ENCODE measurements at regions not wholly inside any gene's neighbourhood (a gene's known extent, or its start where the extent isn't known, plus 50 kb on each side); places are given as distances from the start of the nearest gene placed in this dataset.
"Not testable (repeated sequence)": the region's sequence is repeated elsewhere in the genome, so short reads cannot be mapped to it uniquely, and the experiment has no call there.

DNA sequence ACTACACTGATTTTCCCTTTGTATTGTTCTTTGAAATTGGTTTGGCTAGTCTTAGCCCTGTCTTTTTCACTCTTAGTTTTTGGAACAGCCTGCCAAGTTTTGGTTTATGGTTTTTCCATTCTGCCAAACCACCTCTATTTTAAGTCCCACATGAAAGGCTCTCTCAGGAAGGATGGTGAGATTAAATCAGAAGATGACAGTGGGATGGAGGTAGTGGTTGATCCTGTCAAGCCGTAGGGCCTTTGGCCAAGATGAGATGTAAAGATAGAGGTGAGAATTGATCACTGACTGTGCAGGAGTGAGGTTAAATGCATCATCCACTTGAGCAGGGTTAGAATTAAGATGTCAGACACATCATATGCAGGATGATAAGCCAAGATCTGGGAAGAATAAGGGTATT is 948.5 kb downstream of the SLC4A3 start:
- DNase-seq, result no peak

DNA sequence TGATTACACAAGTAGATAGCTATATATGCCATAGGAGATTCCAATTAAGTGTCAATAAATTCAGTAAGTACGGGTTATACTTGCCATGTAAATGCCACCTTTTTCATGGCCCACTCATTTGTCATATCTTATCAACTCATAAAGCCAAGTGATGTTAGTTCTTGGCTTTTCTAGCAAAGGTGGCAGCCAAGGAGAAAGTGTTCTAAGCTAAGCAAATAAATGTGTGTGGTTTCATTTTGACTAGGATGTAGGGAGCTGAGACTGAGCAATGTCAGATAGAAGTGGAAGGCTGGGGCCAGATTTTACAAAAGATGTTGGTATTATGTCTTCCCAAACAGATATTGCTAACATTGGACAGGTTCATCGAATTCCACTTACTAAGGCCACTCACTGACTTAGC is 952.0 kb downstream of the SLC4A3 start:
- DNase-seq, result no peak

GRCh38 chr2:220580113-220580512 is 952.7 kb downstream of the SLC4A3 start:
- no peak for DNase-seq

DNA sequence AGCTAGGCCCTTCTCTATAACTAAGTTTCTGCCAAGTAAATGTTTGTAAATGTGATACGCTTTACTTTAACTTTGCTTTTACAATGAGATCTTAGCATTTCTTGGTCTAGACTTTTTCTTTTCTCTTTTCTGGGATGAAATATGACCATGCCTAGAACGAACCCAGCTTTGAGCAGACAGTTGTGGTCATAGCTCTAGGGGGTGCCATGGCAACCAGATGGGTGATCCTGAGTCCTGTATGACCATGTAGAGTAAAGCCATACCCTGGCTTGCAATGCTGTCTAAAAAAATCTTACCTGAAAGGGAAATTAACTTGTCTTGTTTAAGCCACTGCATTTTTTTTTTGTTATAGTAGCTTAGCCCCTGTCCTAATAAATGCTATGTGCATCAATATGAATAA is 956.3 kb downstream of the SLC4A3 start:
- no peak for DNase-seq

- DNase-seq, result no peak
Measured at GRCh38 chr2:220585241-220585640, 957.8 kb downstream of the SLC4A3 start.

GRCh38 chr2:220586980-220587530 is 959.6 kb downstream of the SLC4A3 start:
- no peak for DNase-seq

DNA sequence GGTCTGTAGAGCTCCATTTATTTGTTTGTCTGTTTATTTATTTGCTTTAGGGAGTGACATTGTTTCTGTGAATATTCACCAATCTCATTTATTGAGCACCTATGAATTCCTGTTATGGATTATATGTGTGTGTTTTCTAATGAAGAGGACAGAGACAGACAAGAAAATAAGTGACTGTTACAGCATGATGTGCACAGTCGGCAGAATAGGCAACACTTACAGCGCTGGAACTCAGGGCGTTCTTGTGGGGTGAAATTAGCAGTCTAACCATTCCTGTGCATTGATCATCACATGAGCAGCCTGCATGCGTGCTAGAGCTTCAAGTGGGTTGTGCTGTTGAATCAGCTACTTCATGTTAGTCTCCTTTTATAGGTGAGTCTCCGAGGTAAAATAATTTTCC is 960.7 kb downstream of the SLC4A3 start:
- no peak for DNase-seq

DNA sequence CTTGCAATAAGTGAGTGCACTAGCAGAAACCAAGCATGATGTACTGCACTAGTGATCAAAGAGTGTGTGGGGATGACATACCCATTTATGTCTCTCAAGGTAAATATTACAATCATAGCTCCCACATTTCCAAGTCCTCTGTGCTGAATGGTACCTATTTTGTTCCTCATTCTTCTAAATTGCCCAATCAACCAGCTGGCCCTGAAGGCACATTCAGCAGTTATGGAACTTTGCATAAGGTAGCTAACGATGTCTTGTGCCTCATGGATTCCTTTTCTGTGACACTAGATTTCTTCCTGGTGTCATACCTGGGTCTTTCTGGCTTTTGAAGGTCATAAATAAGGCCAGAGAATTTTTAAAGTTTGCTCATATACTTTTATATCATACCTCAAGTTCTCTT is 963.0 kb downstream of the SLC4A3 start:
- no peak for DNase-seq

GRCh38 chr2:220593526-220593925 is 966.1 kb downstream of the SLC4A3 start:
- no peak for DNase-seq

DNA sequence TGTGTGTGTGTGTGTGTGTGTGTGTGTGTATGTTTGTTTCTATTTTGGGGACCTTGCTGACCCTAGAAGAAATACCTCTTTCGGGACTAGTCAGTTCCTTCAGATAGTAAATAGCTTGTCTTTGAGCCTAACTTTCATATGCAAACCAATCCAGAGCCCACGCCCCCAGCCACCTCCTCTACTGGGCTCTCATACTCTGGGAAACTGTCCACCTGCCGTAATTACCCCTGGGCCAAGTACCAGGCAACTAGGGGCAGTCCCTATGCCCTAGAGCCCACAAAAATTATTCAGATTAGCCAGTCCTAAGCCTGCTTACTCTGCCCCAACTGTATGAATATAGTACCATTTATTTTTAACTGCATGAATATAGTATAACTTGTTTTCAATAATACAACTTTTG is 970.4 kb downstream of the EPHA4 start:
- DNase-seq, result no peak

DNA sequence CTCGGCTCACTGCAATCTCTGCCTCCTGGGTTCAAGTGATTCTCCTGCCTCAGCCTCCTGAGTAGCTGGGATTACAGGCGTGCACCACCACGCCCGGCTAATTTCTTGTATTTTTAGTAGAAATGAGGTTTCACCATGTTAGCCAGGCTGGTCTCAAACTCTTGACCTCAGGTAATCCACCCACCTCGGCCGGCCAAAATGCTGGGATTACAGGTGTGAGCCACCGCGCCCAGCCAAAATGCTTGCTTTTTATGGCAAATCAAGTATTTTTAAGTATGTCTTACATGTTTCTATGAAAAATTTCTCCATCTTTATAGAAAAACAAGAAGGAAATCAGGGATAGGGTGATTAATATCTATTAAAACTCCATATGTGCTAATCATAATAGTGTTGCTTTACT is 959.1 kb downstream of the EPHA4 start:
- not testable (repeated sequence) for DNase-seq

- no peak for DNase-seq
Measured at GRCh38 chr2:220614064-220614463, 958.0 kb downstream of the EPHA4 start.

DNA sequence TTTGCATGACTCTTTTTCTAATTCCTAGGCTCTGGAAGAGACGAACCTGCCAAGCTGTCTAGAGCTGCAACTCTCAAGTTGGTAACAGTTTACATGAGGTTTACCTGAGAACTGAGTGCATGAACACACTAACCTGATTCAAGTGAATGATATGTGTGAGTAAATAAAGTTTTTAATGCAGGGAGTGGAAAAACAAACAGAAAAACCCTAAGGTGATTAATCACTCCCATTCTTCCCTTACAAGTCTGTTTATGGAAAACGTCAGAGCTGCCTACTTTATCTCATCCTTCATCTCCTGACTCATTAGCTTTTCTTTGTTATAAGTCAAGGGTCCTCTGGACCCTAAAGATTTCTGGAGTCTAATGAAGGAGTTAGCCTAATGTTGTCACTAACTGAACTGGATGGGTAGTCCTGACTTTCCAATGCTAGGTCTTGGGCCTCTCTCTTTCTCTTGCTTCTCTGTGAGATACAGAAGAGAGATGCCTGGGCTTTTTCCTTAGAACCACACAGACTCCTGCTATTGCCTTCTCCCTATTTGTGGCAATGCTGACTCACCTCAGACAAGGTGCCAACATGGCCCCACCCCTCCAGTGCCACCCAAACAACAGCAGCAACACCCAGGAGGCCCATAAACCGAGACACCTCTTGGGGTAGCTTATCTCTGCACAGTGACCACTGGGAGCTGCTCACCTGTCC is 952.4 kb downstream of the EPHA4 start:
- DNase-seq, result no peak

DNA sequence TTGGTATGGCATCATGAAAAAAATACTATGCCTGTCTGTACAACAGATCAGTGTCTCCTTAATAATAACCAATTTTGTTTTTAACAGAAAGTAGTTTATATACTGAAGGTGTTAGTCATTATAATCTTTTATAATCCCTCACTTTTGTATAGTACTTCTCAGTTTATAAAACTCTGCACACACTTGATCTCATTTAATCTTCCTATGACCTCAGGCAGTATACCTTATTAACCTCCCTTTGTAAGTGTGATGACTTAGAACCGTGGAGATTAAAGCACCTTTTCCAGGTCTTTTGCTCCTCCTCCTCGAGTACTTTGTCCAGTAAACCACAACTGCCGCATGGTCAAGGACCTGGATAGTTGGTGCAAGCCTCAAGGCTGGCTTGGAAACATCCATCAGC is 945.5 kb downstream of the EPHA4 start:
- DNase-seq, result no peak

- no peak for DNase-seq
Measured at GRCh38 chr2:220628252-220628651, 943.9 kb downstream of the EPHA4 start.

- DNase-seq, result no peak
Measured at GRCh38 chr2:220641137-220641536, 931.0 kb downstream of the EPHA4 start.

DNA sequence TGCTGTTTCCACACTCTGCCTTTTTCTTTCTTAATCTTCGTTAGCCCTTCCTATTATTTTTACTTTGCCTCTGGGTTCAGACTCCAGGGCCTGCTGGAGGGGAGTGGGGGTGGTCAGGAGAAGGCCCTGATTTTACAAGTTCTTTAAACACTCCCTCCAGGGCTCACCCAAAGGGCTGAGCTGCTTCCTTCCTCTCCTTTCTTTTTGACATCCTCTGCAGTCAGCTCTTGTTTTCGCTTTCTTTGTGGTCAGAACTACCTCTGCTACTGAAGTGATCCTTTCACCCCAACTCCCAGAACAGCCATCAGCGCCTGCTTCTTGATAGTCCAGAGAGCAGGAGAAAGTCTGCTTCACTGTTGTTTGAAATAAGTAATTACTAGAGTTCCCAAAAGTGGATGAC is 925.7 kb downstream of the EPHA4 start:
- no peak for DNase-seq

DNA sequence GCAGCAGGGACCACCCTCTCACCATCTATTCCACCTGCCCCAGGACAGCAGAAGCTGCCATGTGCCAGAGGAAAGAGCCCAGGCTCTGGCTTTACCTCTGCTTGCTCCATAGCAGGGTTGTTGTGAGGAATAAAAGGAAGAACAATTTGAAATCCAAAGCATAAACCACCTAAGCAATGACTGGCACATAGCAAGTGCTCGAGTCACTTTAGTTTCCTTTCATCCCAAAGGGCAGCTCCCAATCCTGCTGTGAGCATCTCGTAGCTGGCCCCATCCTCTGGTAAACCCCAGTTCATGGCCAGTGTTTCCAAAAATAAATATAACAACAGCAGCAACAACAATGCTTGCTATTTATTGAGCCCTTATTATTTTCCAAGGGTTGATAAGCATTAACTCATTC is 923.5 kb downstream of the EPHA4 start:
- DNase-seq, result no peak

- DNase-seq, result no peak
Measured at GRCh38 chr2:220653776-220654175, 918.3 kb downstream of the EPHA4 start.

DNA sequence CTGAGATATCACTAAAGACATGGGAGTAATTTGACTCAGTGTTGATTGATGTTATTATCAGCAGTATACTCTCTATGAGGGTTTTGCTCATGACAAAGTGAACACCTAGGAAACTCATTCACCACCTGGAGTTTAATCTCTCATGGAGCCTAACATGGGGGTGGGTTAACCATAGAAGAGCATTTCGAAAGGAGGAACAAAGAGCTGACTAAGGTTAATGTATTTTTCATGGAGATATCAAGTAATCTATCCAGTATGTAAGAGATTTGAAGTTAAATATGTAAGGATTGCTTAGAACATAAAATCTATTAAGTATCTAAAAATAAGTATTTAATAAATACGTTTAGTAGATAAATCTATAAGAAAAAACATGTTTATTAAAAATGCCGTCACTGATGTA is 917.8 kb downstream of the EPHA4 start:
- DNase-seq, result no peak

DNA sequence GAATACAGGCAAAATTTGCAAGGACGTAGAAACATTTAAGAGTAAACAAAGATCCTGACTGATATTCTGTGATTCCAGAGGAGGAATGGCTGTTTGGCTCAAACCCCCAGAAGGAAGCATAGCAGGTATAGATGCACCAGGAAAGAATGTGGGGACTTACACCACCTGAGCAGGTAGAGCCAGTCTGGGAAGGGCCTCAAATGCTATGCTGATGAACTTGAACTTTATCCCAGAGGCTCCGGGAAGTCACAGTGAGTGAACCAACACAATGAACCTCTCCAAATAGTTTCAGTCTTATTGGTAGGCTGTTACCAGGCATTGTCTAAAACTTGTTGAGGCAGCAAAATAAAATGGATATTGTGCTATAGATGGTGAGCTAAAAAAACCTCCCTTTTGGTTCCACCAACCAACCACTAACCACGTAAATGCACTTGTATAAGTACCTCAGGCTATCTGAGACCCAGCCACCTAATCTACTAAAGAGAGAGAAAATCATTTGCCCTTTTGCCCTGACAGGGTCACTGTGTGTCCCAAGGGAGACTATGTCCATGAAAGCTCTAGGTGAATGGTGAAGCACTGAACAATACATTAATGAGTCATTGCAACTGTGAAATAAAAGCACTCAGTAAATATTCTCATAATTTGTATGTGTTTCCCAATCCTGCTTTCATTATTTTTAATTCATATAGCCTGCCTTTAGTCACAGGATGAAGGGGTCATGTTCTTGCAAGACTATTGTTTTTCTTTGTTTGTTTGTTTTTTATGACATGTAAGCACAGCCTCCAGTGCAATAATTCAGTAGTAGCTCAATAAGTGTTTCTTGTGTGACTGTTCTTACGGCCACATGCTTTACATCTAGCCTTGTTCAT is 911.6 kb downstream of the EPHA4 start:
- no peak for DNase-seq

- no peak for DNase-seq
Measured at GRCh38 chr2:220662431-220662830, 909.7 kb downstream of the EPHA4 start.

DNA sequence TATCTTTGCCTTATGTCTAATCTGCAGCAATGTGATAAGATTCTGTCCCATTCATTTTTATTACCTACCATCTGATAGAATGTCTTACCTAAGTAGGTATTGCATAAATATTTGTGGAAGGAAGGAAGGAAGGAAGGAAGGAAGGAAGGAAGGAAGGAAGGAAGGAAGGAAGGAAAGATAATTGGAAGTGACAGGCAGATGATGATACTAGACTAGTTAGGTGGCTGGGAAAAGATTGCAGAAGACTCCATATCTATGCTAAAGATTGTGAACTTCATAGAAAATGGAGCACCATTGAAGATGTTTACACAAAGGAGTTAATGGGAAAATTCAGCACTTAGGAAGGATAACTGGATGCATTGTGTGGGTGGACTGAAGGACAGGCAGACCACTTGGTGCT is 909.0 kb downstream of the EPHA4 start:
- DNase-seq, result no peak

Data from suppressor macrophage (primary cell).